Kidney (tissue), 13 donors: ENCODE measurements at regions not wholly inside any gene's neighbourhood (a gene's known extent, or its start where the extent isn't known, plus 50 kb on each side); places are given as distances from the start of the nearest gene placed in this dataset.
A peak's percentile ranks its signal among the peaks of the same experiment; 100 is the strongest.

Source experiments
- DNase-seq, 5 donors: peaks; one replicate each; pipeline ENCODE4 v3.0.0-alpha.2; 2013 to 2020
- FAIRE-seq: peaks from 2 replicates; lab custom pipeline; 2012; peaks lifted over from hg19 to GRCh38; lab: Jason Lieb, UNC
- H3K27ac ChIP-seq, 2 donors: one replicate each; pipeline ENCODE4 v1.7.0; 2013; ENCODE audit warnings: low read depth in 2 of 2, low read length in 2 of 2, inconsistent platforms in 1 of 2
- H3K27me3 ChIP-seq: one replicate; pipeline ENCODE4 v1.7.1; 2013; ENCODE audit warnings: low read length, inconsistent platforms; ENCODE audit not compliant: control insufficient read depth, insufficient read depth
- H3K36me3 ChIP-seq, 3 donors: one replicate each; pipeline versions ENCODE4 v1.7.0 to v1.7.1; 2013; ENCODE audit warnings: low read length in 3 of 3, control low read depth in 1 of 3, inconsistent platforms in 1 of 3; ENCODE audit not compliant: insufficient read depth in 3 of 3, control insufficient read depth in 2 of 3
- H3K4me1 ChIP-seq, 3 donors: one replicate each; pipeline versions ENCODE4 v1.7.0 to v1.7.1; 2013; ENCODE audit warnings: low read length in 3 of 3, inconsistent platforms in 1 of 3, low read depth in 1 of 3; ENCODE audit not compliant: control insufficient read depth in 2 of 3, insufficient read depth in 2 of 3
- H3K4me3 ChIP-seq, 3 donors: one replicate each; pipeline versions ENCODE4 v1.7.0 to v1.8.1; 2013; ENCODE audit warnings: low read length in 3 of 3, control low read depth in 1 of 3, inconsistent platforms in 1 of 3
- H3K9ac ChIP-seq, 3 donors: one replicate each; pipeline versions ENCODE4 v1.7.0 to v1.7.1; 2013; ENCODE audit warnings: low read length in 3 of 3, control low read depth in 1 of 3, inconsistent platforms in 1 of 3
- H3K9me3 ChIP-seq, 3 donors: one replicate each; pipeline versions ENCODE4 v1.7.0 to v1.7.1; 2013; ENCODE audit warnings: low read length in 3 of 3, control low read depth in 1 of 3, inconsistent platforms in 1 of 3; ENCODE audit not compliant: control insufficient read depth in 2 of 3, insufficient read depth in 1 of 3
- intact Hi-C: fragments of 100-400 bp; cut with DNase I; formaldehyde crosslinking; loops from one replicate; pipeline ENCODE4 v1.11.1; 2022
- TF ChIP-seq, protein P1 (sequence below): IDR thresholded peaks from 3 replicates; pipeline ENCODE4 v1.5.1; 2012; ENCODE audit warnings: mild to moderate bottlenecking, moderate library complexity, borderline replicate concordance; ENCODE audit not compliant: insufficient read depth; ENCODE audit errors: extremely low read depth
- donor health status: control.
- donor health status: control.
- donor health status: control.
- donor health status: control.
- donor health status: control.
- donor health status: DM: yes; HTN: yes; CAD: no.
- donor health status: Normal renal cell carcinoma (clear cell type).

DNA sequence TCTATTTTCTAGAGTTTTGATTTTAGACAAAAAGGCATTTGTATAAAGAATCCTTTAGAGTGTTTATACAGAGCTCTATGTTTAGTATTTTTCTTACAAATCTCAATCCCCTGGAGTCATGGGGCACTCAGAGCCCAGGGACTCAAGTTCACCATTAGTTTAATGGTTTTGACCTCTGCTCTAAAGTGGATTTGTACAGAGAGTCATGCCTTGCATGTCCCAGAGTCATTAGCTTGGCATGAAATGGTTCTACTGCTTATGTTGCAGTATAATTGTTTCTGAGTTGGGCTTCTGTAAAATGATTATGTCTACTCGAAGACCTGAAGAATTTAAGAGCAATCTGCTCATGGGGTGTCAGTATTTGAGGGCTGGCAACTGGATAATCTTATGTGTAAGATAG, 406.2 kb downstream of the DLEU7 start:
- Histone ChIP-seq H3K9ac (no peak overlapping the region), H3K27me3 (no peaks in the 10 kb centered on the region), H3K9me3 (no peaks in the 10 kb centered on the region), H3K4me3 (no peak overlapping the region), H3K36me3 (no peaks in the 10 kb centered on the region), H3K27ac (no peak overlapping the region), H3K4me1 (no peaks in the 10 kb centered on the region)
- FAIRE-seq: no peak
- TF ChIP-seq, protein P1, sequence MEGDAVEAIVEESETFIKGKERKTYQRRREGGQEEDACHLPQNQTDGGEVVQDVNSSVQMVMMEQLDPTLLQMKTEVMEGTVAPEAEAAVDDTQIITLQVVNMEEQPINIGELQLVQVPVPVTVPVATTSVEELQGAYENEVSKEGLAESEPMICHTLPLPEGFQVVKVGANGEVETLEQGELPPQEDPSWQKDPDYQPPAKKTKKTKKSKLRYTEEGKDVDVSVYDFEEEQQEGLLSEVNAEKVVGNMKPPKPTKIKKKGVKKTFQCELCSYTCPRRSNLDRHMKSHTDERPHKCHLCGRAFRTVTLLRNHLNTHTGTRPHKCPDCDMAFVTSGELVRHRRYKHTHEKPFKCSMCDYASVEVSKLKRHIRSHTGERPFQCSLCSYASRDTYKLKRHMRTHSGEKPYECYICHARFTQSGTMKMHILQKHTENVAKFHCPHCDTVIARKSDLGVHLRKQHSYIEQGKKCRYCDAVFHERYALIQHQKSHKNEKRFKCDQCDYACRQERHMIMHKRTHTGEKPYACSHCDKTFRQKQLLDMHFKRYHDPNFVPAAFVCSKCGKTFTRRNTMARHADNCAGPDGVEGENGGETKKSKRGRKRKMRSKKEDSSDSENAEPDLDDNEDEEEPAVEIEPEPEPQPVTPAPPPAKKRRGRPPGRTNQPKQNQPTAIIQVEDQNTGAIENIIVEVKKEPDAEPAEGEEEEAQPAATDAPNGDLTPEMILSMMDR: no peak
- peak in 1 of 5 donors; percentile 46 for DNase-seq
- intact Hi-C loops: no loop called here

GRCh38 chr13:50438351-50438750, 405.1 kb downstream of the DLEU7 start:
- H3K27me3 ChIP-seq: no peaks in the 10 kb centered on the region
- H3K27ac ChIP-seq: no peak overlapping the region
- DNase-seq (no peak), FAIRE-seq (no peak)
- H3K9me3 ChIP-seq: no peaks in the 10 kb centered on the region
- H3K36me3 ChIP-seq: no peaks in the 10 kb centered on the region
- no peak overlapping the region for H3K4me3 ChIP-seq
- no peak overlapping the region for H3K9ac ChIP-seq
- H3K4me1 ChIP-seq: no peaks in the 10 kb centered on the region
- TF ChIP-seq, protein P1: no peak
- intact Hi-C loops: no loop called here

DNA sequence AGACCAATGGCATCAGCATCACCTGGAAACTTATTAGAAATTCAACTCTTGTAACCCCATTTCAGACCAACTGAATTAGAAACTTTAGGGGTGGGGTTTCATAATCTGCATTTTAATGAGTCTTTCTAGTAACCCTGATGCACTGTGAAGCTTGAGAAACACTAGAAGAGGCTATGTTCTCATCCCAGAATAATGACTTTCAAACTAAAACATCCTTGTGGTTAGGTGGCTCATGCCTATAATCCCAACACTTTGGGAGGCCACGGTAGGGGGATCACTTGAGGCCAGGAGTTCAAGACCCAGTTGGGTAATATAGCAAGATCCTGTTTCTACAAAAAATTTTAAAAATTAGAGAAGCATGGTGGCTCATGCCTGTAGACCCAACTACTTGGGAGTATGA, 402.4 kb downstream of the DLEU7 start:
- Histone ChIP-seq H3K4me3 (no peak overlapping the region), H3K4me1 (no peaks in the 10 kb centered on the region), H3K9me3 (no peaks in the 10 kb centered on the region), H3K36me3 (no peaks in the 10 kb centered on the region), H3K27ac (no peak overlapping the region), H3K27me3 (no peaks in the 10 kb centered on the region), H3K9ac (no peak overlapping the region)
- DNase-seq (no peak), FAIRE-seq (no peak)
- TF ChIP-seq, protein P1: no peak
- intact Hi-C loops: no loop called here

GRCh38 chr13:50444726-50445125, 398.8 kb downstream of the DLEU7 start:
- no peak overlapping the region for H3K4me3 ChIP-seq
- intact Hi-C loops: no loop called here
- H3K4me1 ChIP-seq: peaks cover 0 to 4% (median 3%) of the 10 kb centered on the region in 3 donors
- TF ChIP-seq, protein P1: no peak
- DNase-seq (no peak), FAIRE-seq (no peak)
- H3K9me3 ChIP-seq: no peaks in the 10 kb centered on the region
- H3K27me3 ChIP-seq: no peaks in the 10 kb centered on the region
- no peak overlapping the region for H3K27ac ChIP-seq
- H3K9ac ChIP-seq: no peak overlapping the region
- H3K36me3 ChIP-seq: no peaks in the 10 kb centered on the region
